Common myeloid progenitor, CD34-positive (primary cell): ENCODE measurements at regions not wholly inside any gene's neighbourhood (a gene's known extent, or its start where the extent isn't known, plus 50 kb on each side); places are given as distances from the start of the nearest gene placed in this dataset.
A peak's percentile ranks its signal among the peaks of the same experiment; 100 is the strongest.

Experiments
- CTCF ChIA-PET: fragments of 350-600 bp; sonication (Branson Sonifier 250); formaldehyde crosslinking; loops from one replicate; lab custom pipeline; 2021; ENCODE audit warnings: antibody characterized with exemption; lab: Charles Lee
- POLR2A ChIA-PET: fragments of 350-600 bp; sonication (Branson Sonifier 250); formaldehyde crosslinking; loops from one replicate; lab custom pipeline; 2021; ENCODE audit warnings: antibody characterized with exemption; lab: Charles Lee
- DNase-seq, 3 donors: peaks; one replicate each; pipeline versions ENCODE4 v3.0.0 to v3.0.0-alpha.2; 2013
- H3K27ac ChIP-seq, 2 experiments: 1 replicate in 1 of 2; 2 replicates in 1 of 2; pipeline ENCODE4 v1.7.0; 2013; ENCODE audit warnings: inconsistent platforms in 2 of 2, low read length in 2 of 2, mild to moderate bottlenecking in 2 of 2, low read depth in 1 of 2, moderate library complexity in 1 of 2; ENCODE audit not compliant: severe bottlenecking in 2 of 2, insufficient read depth in 1 of 2, poor library complexity in 1 of 2
- H3K27me3 ChIP-seq, 5 experiments: replicated peaks in 2 of 5; 1 replicate in 3 of 5; 2 replicates in 2 of 5; pipeline versions ENCODE4 v1.6.1 to v1.7.0; 2013; ENCODE audit warnings: low read length in 4 of 5, mild to moderate bottlenecking in 2 of 5, moderate library complexity in 2 of 5, inconsistent platforms in 1 of 5; ENCODE audit not compliant: insufficient read depth in 5 of 5, control insufficient read depth in 4 of 5
- H3K36me3 ChIP-seq, 4 experiments: 1 replicate in 2 of 4; 2 replicates in 2 of 4; pipeline versions ENCODE4 v1.6.1 to v1.7.0; 2013; ENCODE audit warnings: low read length in 3 of 4, control low read depth in 1 of 4, mild to moderate bottlenecking in 1 of 4; ENCODE audit not compliant: control insufficient read depth in 4 of 4, insufficient read depth in 4 of 4
- H3K4me1 ChIP-seq, 4 experiments: 1 replicate in 3 of 4; 2 replicates in 1 of 4; pipeline versions ENCODE4 v1.6.1 to v1.7.1; 2013; ENCODE audit warnings: low read length in 3 of 4, mild to moderate bottlenecking in 3 of 4, control low read depth in 1 of 4, inconsistent platforms in 1 of 4, moderate library complexity in 1 of 4; ENCODE audit not compliant: control insufficient read depth in 4 of 4, insufficient read depth in 4 of 4; ENCODE audit errors: control extremely low read depth in 1 of 4
- H3K4me3 ChIP-seq, 7 experiments: 1 replicate in 4 of 7; 2 replicates in 3 of 7; pipeline versions ENCODE4 v1.5.1 to v1.7.0; 2013; ENCODE audit warnings: mild to moderate bottlenecking in 7 of 7, low read length in 6 of 7, moderate library complexity in 6 of 7, inconsistent platforms in 2 of 7, low read depth in 2 of 7, control low read depth in 1 of 7; ENCODE audit not compliant: insufficient read depth in 4 of 7, control insufficient read depth in 1 of 7; ENCODE audit errors: extremely low read depth in 1 of 7
- H3K9me3 ChIP-seq, 5 experiments: 1 replicate in 4 of 5; 2 replicates in 1 of 5; pipeline versions ENCODE4 v1.6.1 to v1.7.1; 2013; ENCODE audit warnings: low read length in 4 of 5, mild to moderate bottlenecking in 2 of 5, inconsistent platforms in 1 of 5, low read depth in 1 of 5, moderate library complexity in 1 of 5; ENCODE audit not compliant: control insufficient read depth in 4 of 5, insufficient read depth in 2 of 5; ENCODE audit errors: control extremely low read depth in 1 of 5
- WGBS: methylation state at CpG from one replicate; pipeline ENCODE4 v1.1.5; 2013; ENCODE audit not compliant: insufficient coverage; 5-methylcytosine and 5-hydroxymethylcytosine counted together

- H3K9me3 ChIP-seq: no peaks in the 10 kb centered on the region
- ChIA-PET CTCF (interaction anchor here (1.0 kb wide), 1 partner anchor 58 kb away, joined by 5 read pairs; no protein-coding TSS in a partner anchor), POLR2A (no interaction called here)
- no peaks in the 10 kb centered on the region for H3K27me3 ChIP-seq
- H3K27ac ChIP-seq: no peak overlapping the region
- no peaks in the 10 kb centered on the region for H3K36me3 ChIP-seq
- DNase-seq: no peak
- no peak overlapping the region for H3K4me3 ChIP-seq
- no peaks in the 10 kb centered on the region for H3K4me1 ChIP-seq
These were observed 373.7 kb downstream of the TLE4 start for GRCh38 chr9:79945495-79945894.

- H3K9me3 ChIP-seq: no peaks in the 10 kb centered on the region
- ChIA-PET CTCF (no interaction called here), POLR2A (no interaction called here)
- no peak overlapping the region for H3K27ac ChIP-seq
- H3K4me1 ChIP-seq: no peaks in the 10 kb centered on the region
- no peaks in the 10 kb centered on the region for H3K36me3 ChIP-seq
- no peaks in the 10 kb centered on the region for H3K27me3 ChIP-seq
- WGBS: 93% methylated on average over 1 of the region's 1 CpG
- DNase-seq: peak in 2 of 3 donors; percentile 7 to 9
- H3K4me3 ChIP-seq: no peak overlapping the region
These were observed 373.3 kb downstream of the TLE4 start for GRCh38 chr9:79945016-79945415.

GRCh38 chr9:79940919-79941318 lies 369.2 kb downstream of the TLE4 start:
- Histone ChIP-seq H3K4me1 (no peaks in the 10 kb centered on the region), H3K27ac (no peak overlapping the region), H3K4me3 (no peak overlapping the region), H3K36me3 (no peaks in the 10 kb centered on the region), H3K9me3 (no peaks in the 10 kb centered on the region), H3K27me3 (no peaks in the 10 kb centered on the region)
- ChIA-PET CTCF (no interaction called here), POLR2A (no interaction called here)
- no peak for DNase-seq
- WGBS: 73% methylated on average over 2 of the region's 6 CpGs

- CTCF ChIA-PET: no interaction called here
- Histone ChIP-seq H3K4me1 (no peaks in the 10 kb centered on the region), H3K4me3 (no peak overlapping the region), H3K36me3 (no peaks in the 10 kb centered on the region), H3K9me3 (no peaks in the 10 kb centered on the region), H3K27ac (no peak overlapping the region), H3K27me3 (no peaks in the 10 kb centered on the region)
- WGBS: 96% methylated on average over 5 of the region's 5 CpGs
- DNase-seq: no peak
- POLR2A ChIA-PET: no interaction called here
These were observed 368.1 kb downstream of the TLE4 start for GRCh38 chr9:79939819-79940218.

- H3K4me1 ChIP-seq: no peaks in the 10 kb centered on the region
- H3K9me3 ChIP-seq: no peaks in the 10 kb centered on the region
- WGBS: 97% methylated on average over 4 of the region's 4 CpGs
- DNase-seq: no peak
- no peak overlapping the region for H3K27ac ChIP-seq
- no peaks in the 10 kb centered on the region for H3K36me3 ChIP-seq
- CTCF ChIA-PET: no interaction called here
- H3K27me3 ChIP-seq: no peaks in the 10 kb centered on the region
- POLR2A ChIA-PET: no interaction called here
- no peak overlapping the region for H3K4me3 ChIP-seq
These were observed 364.6 kb downstream of the TLE4 start for GRCh38 chr9:79936336-79936735.

- 100% methylated on average over 4 of the region's 4 CpGs for WGBS
- Histone ChIP-seq H3K36me3 (no peaks in the 10 kb centered on the region), H3K27ac (no peak overlapping the region), H3K9me3 (no peaks in the 10 kb centered on the region), H3K4me1 (no peaks in the 10 kb centered on the region), H3K4me3 (no peak overlapping the region), H3K27me3 (no peaks in the 10 kb centered on the region)
- ChIA-PET CTCF (interaction anchor here (0.6 kb wide), 1 partner anchor 1048 kb away, joined by 3 read pairs; no protein-coding TSS in a partner anchor), POLR2A (no interaction called here)
- DNase-seq: no peak
These were observed 357.5 kb downstream of the TLE4 start for GRCh38 chr9:79929285-79929684.

GRCh38 chr9:79928661-79929223 lies 357.0 kb downstream of the TLE4 start:
- POLR2A ChIA-PET: no interaction called here
- DNase-seq: no peak
- Histone ChIP-seq H3K4me1 (no peaks in the 10 kb centered on the region), H3K36me3 (no peaks in the 10 kb centered on the region), H3K9me3 (no peaks in the 10 kb centered on the region), H3K27me3 (no peaks in the 10 kb centered on the region), H3K27ac (no peak overlapping the region), H3K4me3 (no peak overlapping the region)
- WGBS: 100% methylated on average over 1 of the region's 4 CpGs
- CTCF ChIA-PET: interaction anchor here (0.6 kb wide), 1 partner anchor 1048 kb away, joined by 3 read pairs; no protein-coding TSS in a partner anchor
